H1 (cell line): ENCODE measurements at regions not wholly inside any gene's neighbourhood (a gene's known extent, or its start where the extent isn't known, plus 50 kb on each side); places are given as distances from the start of the nearest gene placed in this dataset.

ENCODE experiments used
- CTCF ChIA-PET: fragments of 300-600 bp; sonication (Branson Sonifier 250); formaldehyde crosslinking; loops from one replicate; lab custom pipeline; 2021; ENCODE audit not compliant: partially characterized antibody; lab: Charles Lee
- POLR2A ChIA-PET: fragments of 300-600 bp; sonication (Branson Sonifier 250); formaldehyde crosslinking; loops from one replicate; lab custom pipeline; 2021; ENCODE audit warnings: inconsistent platforms; ENCODE audit not compliant: partially characterized antibody; lab: Charles Lee
- DNase-seq, 2 experiments: peaks; one replicate each; pipeline versions ENCODE4 v3.0.0 to v3.0.0-alpha.2; 2010 to 2022; ENCODE audit warnings: low spot score in 2 of 2, low read depth in 1 of 2, mixed read lengths in 1 of 2
- FAIRE-seq: peaks from 2 replicates; lab custom pipeline; 2011; peaks lifted over from hg19 to GRCh38; lab: Jason Lieb, UNC
- H2AFZ ChIP-seq: 2 replicates; pipeline ENCODE4 v1.8.1; 2012; ENCODE audit warnings: low read length, inconsistent platforms
- H2AK5ac ChIP-seq: 2 replicates; pipeline ENCODE4 v1.6.1; 2013; ENCODE audit warnings: low read depth, low read length
- H2BK120ac ChIP-seq: replicated peaks from 2 replicates; pipeline ENCODE3; 2013; ENCODE audit warnings: low read depth, low read length, inconsistent platforms
- H2BK12ac ChIP-seq: 2 replicates; pipeline ENCODE4 v1.6.1; 2013; ENCODE audit warnings: low read depth, low read length
- H2BK15ac ChIP-seq: 2 replicates; pipeline ENCODE4 v1.6.1; 2013; ENCODE audit warnings: low read length
- H2BK20ac ChIP-seq: 2 replicates; pipeline ENCODE4 v1.6.1; 2013; ENCODE audit warnings: low read length
- H2BK5ac ChIP-seq: 2 replicates; pipeline ENCODE4 v1.6.1; 2013; ENCODE audit warnings: low read depth, low read length
- H3K14ac ChIP-seq: 2 replicates; pipeline ENCODE4 v1.6.1; 2013; ENCODE audit warnings: inconsistent platforms; ENCODE audit not compliant: insufficient read length
- H3K18ac ChIP-seq: 2 replicates; pipeline ENCODE4 v1.6.1; 2013; ENCODE audit warnings: low read length; ENCODE audit errors: extremely low read depth
- H3K23ac ChIP-seq: 2 replicates; pipeline ENCODE4 v1.6.1; 2013; ENCODE audit warnings: inconsistent platforms; ENCODE audit not compliant: insufficient read length
- H3K23me2 ChIP-seq: 2 replicates; pipeline ENCODE4 v1.6.1; 2013; ENCODE audit warnings: low read depth, low read length
- H3K27ac ChIP-seq: 2 replicates; pipeline ENCODE4 v1.6.1; 2011; ENCODE audit warnings: low read depth, low read length, inconsistent platforms
- H3K27me3 ChIP-seq, 4 experiments: replicated peaks in 1 of 4; 1 replicate in 1 of 4; 2 replicates in 3 of 4; pipeline versions ENCODE4 v1.6.1 to v1.8.1; 2011 to 2013; ENCODE audit warnings: low read length in 3 of 4, mild to moderate bottlenecking in 3 of 4, inconsistent platforms in 2 of 4, mixed read lengths in 2 of 4, moderate library complexity in 1 of 4; ENCODE audit not compliant: control insufficient read depth in 3 of 4, insufficient read depth in 3 of 4; ENCODE audit errors: extremely low read depth in 1 of 4
- H3K36me3 ChIP-seq, 4 experiments: 2 replicates each; pipeline versions ENCODE4 v1.6.1 to v1.8.1; 2011 to 2013; ENCODE audit warnings: mild to moderate bottlenecking in 4 of 4, low read length in 3 of 4, moderate library complexity in 2 of 4, control low read depth in 1 of 4, inconsistent platforms in 1 of 4; ENCODE audit not compliant: insufficient read depth in 4 of 4, control insufficient read depth in 2 of 4
- H3K4ac ChIP-seq: replicated peaks from 2 replicates; pipeline ENCODE3; 2013; ENCODE audit warnings: low read length, low read depth, mixed read lengths, inconsistent platforms; ENCODE audit not compliant: insufficient read length
- H3K4me1 ChIP-seq, 4 experiments: replicated peaks in 1 of 4; 1 replicate in 1 of 4; 2 replicates in 3 of 4; pipeline versions ENCODE4 v1.6.1 to v1.8.1; 2011 to 2013; ENCODE audit warnings: low read length in 3 of 4, inconsistent platforms in 2 of 4, mixed read lengths in 1 of 4; ENCODE audit not compliant: insufficient read depth in 4 of 4, control insufficient read depth in 3 of 4
- H3K4me2 ChIP-seq, 2 experiments: 2 replicates each; pipeline versions ENCODE4 v1.6.1 to v1.8.1; 2011 to 2013; ENCODE audit warnings: low read depth in 2 of 2, low read length in 2 of 2, control low read depth in 1 of 2, inconsistent platforms in 1 of 2, mild to moderate bottlenecking in 1 of 2; ENCODE audit not compliant: insufficient read depth in 1 of 2
- H3K4me3 ChIP-seq, 4 experiments: fragments of 200-600, 300-600 bp in 1 of 4; sonication (generic), shearing (Covaris generic), sonication (Bioruptor Twin) in 1 of 4; 2 replicates each; pipeline versions ENCODE4 v1.5.1 to v1.8.1; 2011 to 2016; ENCODE audit warnings: low read length in 4 of 4, low read depth in 3 of 4, control low read depth in 2 of 4, inconsistent platforms in 2 of 4, mild to moderate bottlenecking in 2 of 4, mixed read lengths in 1 of 4, moderate library complexity in 1 of 4; ENCODE audit not compliant: insufficient read depth in 2 of 4; ENCODE audit errors: extremely low read depth in 1 of 4
- H3K56ac ChIP-seq: replicated peaks from 2 replicates; pipeline ENCODE3; 2013; ENCODE audit warnings: low read depth, mild to moderate bottlenecking, mixed read lengths, low read length, inconsistent platforms; ENCODE audit not compliant: insufficient read length
- H3K79me1 ChIP-seq: 2 replicates; pipeline ENCODE4 v1.6.1; 2013; ENCODE audit warnings: low read depth, low read length, control low read depth
- H3K79me2 ChIP-seq, 2 experiments: 2 replicates each; pipeline versions ENCODE4 v1.6.1 to v1.8.1; 2012 to 2013; ENCODE audit warnings: low read length in 2 of 2, mild to moderate bottlenecking in 2 of 2, inconsistent platforms in 1 of 2; ENCODE audit not compliant: insufficient read depth in 2 of 2, control insufficient read depth in 1 of 2
- H3K9ac ChIP-seq, 4 experiments: replicated peaks in 1 of 4; 1 replicate in 1 of 4; 2 replicates in 3 of 4; pipeline versions ENCODE4 v1.6.1 to v1.8.1; 2011 to 2013; ENCODE audit warnings: low read depth in 3 of 4, low read length in 3 of 4, control low read depth in 2 of 4, mild to moderate bottlenecking in 2 of 4, moderate library complexity in 2 of 4, inconsistent platforms in 1 of 4; ENCODE audit errors: extremely low read depth in 1 of 4
- H3K9me3 ChIP-seq, 2 experiments: 2 replicates each; pipeline versions ENCODE4 v1.6.1 to v1.8.1; 2012 to 2013; ENCODE audit warnings: mild to moderate bottlenecking in 2 of 2, moderate library complexity in 2 of 2, control low read depth in 1 of 2, inconsistent platforms in 1 of 2, low read depth in 1 of 2, low read length in 1 of 2, mixed read lengths in 1 of 2; ENCODE audit not compliant: insufficient read depth in 2 of 2
- H4K20me1 ChIP-seq, 2 experiments: replicated peaks in 1 of 2; 2 replicates each; pipeline versions ENCODE3 to v1.8.1; 2011 to 2013; ENCODE audit warnings: inconsistent platforms in 2 of 2, low read length in 2 of 2, mild to moderate bottlenecking in 1 of 2; ENCODE audit not compliant: insufficient read depth in 2 of 2, control insufficient read depth in 1 of 2
- H4K5ac ChIP-seq: 2 replicates; pipeline ENCODE4 v1.6.1; 2013; ENCODE audit warnings: low read length, low read depth, mixed read lengths, inconsistent platforms; ENCODE audit not compliant: insufficient read length
- H4K8ac ChIP-seq: 2 replicates; pipeline ENCODE4 v1.8.0; 2013; ENCODE audit warnings: mild to moderate bottlenecking, moderate library complexity, low read length, inconsistent platforms; ENCODE audit not compliant: insufficient read depth; ENCODE audit errors: extremely low read depth
- H4K91ac ChIP-seq: replicated peaks from 2 replicates; pipeline ENCODE3; 2013; ENCODE audit warnings: low read length, mixed read lengths, inconsistent platforms; ENCODE audit not compliant: insufficient read length
- GTF2F1 ChIP-seq: IDR thresholded peaks from 2 replicates; pipeline ENCODE4 v1.6.1; 2012; ENCODE audit warnings: low read depth, low read length, improper control_type of control experiment, borderline replicate concordance
- HDAC6 ChIP-seq: IDR thresholded peaks from one replicate; pipeline ENCODE4 v1.7.1; 2012; ENCODE audit warnings: low read depth, mild to moderate bottlenecking, inconsistent platforms, low read length, moderate library complexity
- MAFK ChIP-seq: IDR thresholded peaks from 2 replicates; pipeline ENCODE4 v1.6.1; 2012; ENCODE audit warnings: low read depth, mild to moderate bottlenecking, improper control_type of control experiment, low read length
- WGBS, 2 experiments: shearing (Covaris generic) in 1 of 2; methylation state at CpG; one replicate each; pipeline versions ENCODE4 v1.1.6 to v1.1.7; 2013 to 2015; ENCODE audit warnings: low lambda C conversion rate in 2 of 2, mixed read lengths in 2 of 2, inconsistent platforms in 1 of 2, low coverage in 1 of 2, missing lambda C conversion rate in 1 of 2; ENCODE audit not compliant: insufficient replicate concordance in 2 of 2, insufficient coverage in 1 of 2, insufficient read length in 1 of 2; ENCODE audit errors: extremely low coverage in 1 of 2, missing lambda C conversion rate in 1 of 2; 5-methylcytosine and 5-hydroxymethylcytosine counted together

GRCh38 chr4:134591326-134591725 lies 389.7 kb upstream of the PABPC4L start:
- Histone ChIP-seq H3K14ac (no peak overlapping the region), H3K23ac (no peak overlapping the region), H4K91ac (no peak overlapping the region), H3K36me3 (no peaks in the 10 kb centered on the region), H2AFZ (no peak overlapping the region), H3K79me2 (no peaks in the 10 kb centered on the region), H4K8ac (no peak overlapping the region), H3K4me1 (no peaks in the 10 kb centered on the region), H3K27me3 (no peaks in the 10 kb centered on the region), H4K20me1 (no peaks in the 10 kb centered on the region), H2BK15ac (no peak overlapping the region), H2BK12ac (no peak overlapping the region), H3K4ac (no peak overlapping the region), H3K9me3 (no peaks in the 10 kb centered on the region), H4K5ac (no peak overlapping the region), H3K18ac (no peak overlapping the region), H3K4me3 (no peak overlapping the region), H2BK5ac (no peak overlapping the region), H2AK5ac (no peak overlapping the region), H2BK120ac (no peak overlapping the region), H3K23me2 (no peaks in the 10 kb centered on the region), H2BK20ac (no peak overlapping the region), H3K56ac (no peak overlapping the region), H3K79me1 (no peaks in the 10 kb centered on the region), H3K4me2 (no peak overlapping the region), H3K9ac (no peak overlapping the region), H3K27ac (no peak overlapping the region)
- WGBS, 2 experiments = 89% methylated on average over 1 of the region's 1 CpG; no CpG with 5 or more reads in 1 of the 2 experiments
- POLR2A ChIA-PET = no interaction called here
- no peak for DNase-seq
- FAIRE-seq = no peak
- CTCF ChIA-PET = no interaction called here
- TF ChIP-seq HDAC6 (no peak), MAFK (no peak), GTF2F1 (no peak)
